ENCODE measurements at regions not wholly inside any gene's neighbourhood (a gene's known extent, or its start where the extent isn't known, plus 50 kb on each side); places are given as distances from the start of the nearest gene placed in this dataset.

DNA sequence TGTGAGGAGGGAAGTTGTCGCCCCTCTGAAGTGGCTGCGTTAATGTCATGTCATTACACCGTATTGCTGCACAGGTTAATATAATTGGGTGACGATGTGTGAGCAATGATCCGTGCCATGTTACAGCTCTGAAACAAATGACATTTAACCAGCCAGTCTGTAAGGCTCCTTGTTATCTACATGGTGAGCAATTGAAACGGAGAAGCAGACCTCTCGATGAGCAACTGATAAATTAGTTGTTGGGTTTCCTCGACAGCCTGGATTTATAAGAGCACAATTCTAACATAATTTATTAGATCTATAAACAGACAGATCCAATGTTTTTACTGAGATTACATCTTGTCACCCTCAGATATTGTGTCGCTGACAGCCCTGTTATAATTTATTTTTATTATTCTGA, 49.9 kb upstream of the MAFB start:
- no peaks in the 10 kb centered on the region for H3K9me3 Mint-ChIP-seq
- peaks cover 22% of the 10 kb centered on the region for H3K27me3 Mint-ChIP-seq
- ATAC-seq, result no peak
- H3K4me3 Mint-ChIP-seq, result no peak overlapping the region
- H3K36me3 Mint-ChIP-seq, result no peaks in the 10 kb centered on the region
- no peak overlapping the region for H3K27ac Mint-ChIP-seq
- peaks cover 7% of the 10 kb centered on the region for H3K4me1 Mint-ChIP-seq

DNA sequence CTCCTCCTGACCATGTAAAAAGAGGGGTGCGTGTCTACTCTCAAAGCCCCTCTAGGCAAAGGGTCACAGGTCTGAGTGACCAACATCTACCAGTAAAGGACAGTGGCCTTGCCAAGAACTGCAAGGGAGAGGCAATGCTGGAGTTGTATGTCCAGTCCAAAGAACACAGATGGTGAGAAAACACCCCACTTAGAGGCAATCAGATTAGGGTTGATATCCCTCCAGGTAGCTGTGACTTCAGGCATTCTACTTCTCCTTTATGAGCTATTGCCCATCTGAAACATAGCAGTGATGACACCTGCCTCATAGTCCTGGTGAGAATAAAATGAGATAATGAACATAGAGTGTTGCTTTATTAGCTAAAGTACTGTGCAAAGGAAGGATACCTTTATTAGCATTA, 50.8 kb upstream of the MAFB start:
- Mint-ChIP-seq H3K9me3 (no peaks in the 10 kb centered on the region), H3K4me3 (no peak overlapping the region), H3K27me3 (peaks cover 20% of the 10 kb centered on the region), H3K27ac (no peak overlapping the region), H3K4me1 (peaks cover 16% of the 10 kb centered on the region), H3K36me3 (no peaks in the 10 kb centered on the region)
- no peak for ATAC-seq

DNA sequence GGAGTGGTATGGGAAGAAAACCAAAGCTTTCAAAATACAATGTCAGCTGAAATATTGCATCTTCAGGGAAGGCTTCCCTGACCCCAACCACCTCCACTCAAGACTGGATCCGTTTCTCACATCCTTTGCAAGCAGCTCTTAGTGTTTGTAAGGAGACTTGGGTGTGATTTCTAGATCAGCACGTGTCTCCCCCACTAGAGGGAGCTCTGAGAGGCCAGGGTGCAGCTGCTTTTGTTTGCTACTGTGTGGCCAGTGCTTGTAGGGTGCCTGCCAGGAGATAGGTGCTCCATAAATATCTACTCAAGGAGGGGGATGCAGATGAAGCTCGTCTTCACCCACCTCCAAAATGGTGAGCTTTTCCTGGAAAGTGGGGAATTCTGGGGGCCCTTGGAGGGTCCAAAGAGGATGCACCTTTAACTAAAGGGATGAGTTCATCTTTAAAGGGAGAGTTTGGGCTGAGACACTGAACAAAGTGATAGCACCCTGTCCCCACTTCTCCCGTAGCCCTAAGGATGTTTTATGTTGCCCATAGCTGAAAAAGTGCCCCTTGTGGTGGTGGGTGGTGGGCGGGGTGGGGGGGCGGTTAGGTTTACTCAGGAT, 52.6 kb upstream of the MAFB start:
- Mint-ChIP-seq H3K27me3 (peaks cover 2% of the 10 kb centered on the region), H3K27ac (no peak overlapping the region), H3K9me3 (no peaks in the 10 kb centered on the region), H3K36me3 (no peaks in the 10 kb centered on the region), H3K4me3 (no peak overlapping the region), H3K4me1 (peaks cover 17% of the 10 kb centered on the region)
- no peak for ATAC-seq

DNA sequence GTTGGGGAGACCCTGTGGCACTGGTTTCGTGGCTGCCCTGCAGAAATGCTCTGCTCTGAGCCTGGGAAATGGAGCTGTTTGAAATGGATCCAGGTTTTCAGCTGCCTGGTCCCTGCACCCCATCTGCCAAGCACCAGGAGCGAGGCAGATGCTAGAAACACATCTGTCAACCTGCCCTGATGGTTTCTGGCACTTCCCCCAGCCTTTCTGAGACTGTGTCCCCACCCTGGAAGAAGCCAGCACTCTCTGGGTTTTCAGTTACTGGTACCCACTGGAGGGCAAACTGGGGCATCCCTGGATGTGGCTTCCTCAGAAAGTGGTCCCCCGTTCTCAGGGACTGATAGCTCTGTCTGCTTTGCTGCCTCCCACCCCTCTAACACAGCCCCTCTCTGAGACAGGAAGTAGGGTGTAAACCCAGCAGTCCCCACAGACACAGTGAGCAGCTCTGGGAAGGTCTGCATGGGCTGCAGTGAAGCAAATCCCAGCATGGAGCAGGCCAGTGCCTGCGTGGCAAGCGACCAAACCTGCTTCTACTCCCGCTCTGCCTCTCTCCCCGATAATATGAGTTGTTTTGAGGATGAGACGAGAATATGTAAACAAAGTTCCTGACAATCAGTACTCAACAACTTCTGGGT, 54.2 kb upstream of the MAFB start:
- no peak overlapping the region for H3K27ac Mint-ChIP-seq
- no peaks in the 10 kb centered on the region for H3K36me3 Mint-ChIP-seq
- H3K27me3 Mint-ChIP-seq, result peaks cover 8% of the 10 kb centered on the region
- ATAC-seq, result no peak
- H3K9me3 Mint-ChIP-seq, result no peaks in the 10 kb centered on the region
- peaks cover 17% of the 10 kb centered on the region for H3K4me1 Mint-ChIP-seq
- H3K4me3 Mint-ChIP-seq, result no peak overlapping the region

DNA sequence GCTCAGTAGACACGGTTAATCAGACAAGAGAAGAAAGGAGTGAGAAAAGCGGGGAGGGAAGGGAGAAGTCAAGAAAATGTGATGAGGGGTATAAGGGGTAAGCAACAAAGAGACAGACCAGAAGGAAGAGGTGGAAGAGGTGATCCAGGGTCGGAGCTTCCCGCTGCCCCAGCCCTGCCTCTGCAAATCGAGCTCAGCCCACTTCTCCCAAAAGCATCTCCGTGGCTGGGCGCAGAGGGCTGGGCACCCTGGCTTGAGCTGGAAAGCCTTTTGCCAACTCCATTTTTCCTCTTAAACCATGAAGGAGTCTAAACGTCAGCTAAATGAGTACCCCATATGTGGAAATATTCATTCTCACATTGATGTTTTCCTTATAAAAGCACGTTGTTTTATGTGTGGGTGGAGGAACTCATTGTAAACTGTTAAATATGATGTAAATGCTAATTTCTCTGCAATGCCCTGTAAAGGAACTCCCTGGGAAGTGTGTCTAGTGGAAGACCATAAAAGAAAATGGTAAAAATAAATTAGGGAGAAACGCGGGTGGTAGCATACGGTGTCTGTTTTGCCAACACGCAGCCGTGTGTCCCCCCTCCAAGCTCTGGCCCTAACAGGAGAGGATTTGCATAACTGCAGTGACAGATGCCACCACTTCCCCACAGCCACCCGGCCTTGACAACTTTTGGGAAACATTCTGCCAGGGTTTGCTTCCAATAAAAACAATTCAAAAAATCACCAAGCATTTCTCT, 55.2 kb upstream of the MAFB start:
- peak; percentile 58 for ATAC-seq
- H3K4me3 Mint-ChIP-seq, result no peak overlapping the region
- no peaks in the 10 kb centered on the region for H3K9me3 Mint-ChIP-seq
- no peak overlapping the region for H3K27ac Mint-ChIP-seq
- H3K27me3 Mint-ChIP-seq, result peaks cover 12% of the 10 kb centered on the region
- H3K36me3 Mint-ChIP-seq, result no peaks in the 10 kb centered on the region
- peaks cover 17% of the 10 kb centered on the region for H3K4me1 Mint-ChIP-seq

DNA sequence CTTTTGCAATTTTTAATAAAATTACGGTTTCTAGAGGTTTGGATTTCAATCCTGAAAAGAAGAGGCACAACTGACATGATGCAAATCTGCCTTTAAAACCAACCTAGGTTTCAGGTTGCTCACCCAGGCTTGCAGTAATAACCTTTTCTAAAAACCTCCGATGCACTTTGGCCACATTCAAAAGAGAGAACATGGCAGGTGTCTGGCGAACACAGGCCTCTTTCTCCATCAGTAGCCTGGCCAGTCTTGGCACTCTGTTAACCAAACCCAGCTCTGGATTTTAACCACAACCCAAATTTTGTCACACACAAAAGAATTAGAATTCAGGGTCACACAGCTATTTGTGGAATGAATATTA, 55.8 kb upstream of the MAFB start:
- Mint-ChIP-seq H3K36me3 (no peaks in the 10 kb centered on the region), H3K4me1 (peaks cover 17% of the 10 kb centered on the region), H3K27ac (no peak overlapping the region), H3K4me3 (no peak overlapping the region), H3K27me3 (peaks cover 12% of the 10 kb centered on the region), H3K9me3 (no peaks in the 10 kb centered on the region)
- ATAC-seq, result no peak

DNA sequence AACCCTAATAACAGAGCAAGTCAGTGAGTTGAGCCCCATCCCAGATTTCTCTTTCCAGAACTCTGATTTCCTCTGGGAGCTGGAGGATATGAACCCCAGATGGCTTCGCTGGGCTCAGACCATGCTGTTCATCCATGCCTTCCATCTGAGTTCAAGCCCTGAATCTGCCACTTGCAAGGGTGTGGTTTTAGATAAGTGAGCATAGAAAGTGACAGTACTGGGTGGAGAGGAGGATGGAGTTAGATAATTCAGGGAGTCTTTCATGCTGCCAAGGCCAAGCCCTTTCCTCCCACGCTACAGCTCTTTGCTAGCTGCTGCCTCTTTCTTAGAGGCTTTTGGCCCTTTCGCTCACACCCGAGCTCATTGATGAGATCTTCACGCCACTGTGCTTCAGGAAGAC, 57.2 kb upstream of the MAFB start:
- Mint-ChIP-seq H3K4me3 (no peak overlapping the region), H3K4me1 (peaks cover 17% of the 10 kb centered on the region), H3K27ac (no peak overlapping the region), H3K36me3 (no peaks in the 10 kb centered on the region), H3K27me3 (peaks cover 18% of the 10 kb centered on the region), H3K9me3 (no peaks in the 10 kb centered on the region)
- no peak for ATAC-seq

DNA sequence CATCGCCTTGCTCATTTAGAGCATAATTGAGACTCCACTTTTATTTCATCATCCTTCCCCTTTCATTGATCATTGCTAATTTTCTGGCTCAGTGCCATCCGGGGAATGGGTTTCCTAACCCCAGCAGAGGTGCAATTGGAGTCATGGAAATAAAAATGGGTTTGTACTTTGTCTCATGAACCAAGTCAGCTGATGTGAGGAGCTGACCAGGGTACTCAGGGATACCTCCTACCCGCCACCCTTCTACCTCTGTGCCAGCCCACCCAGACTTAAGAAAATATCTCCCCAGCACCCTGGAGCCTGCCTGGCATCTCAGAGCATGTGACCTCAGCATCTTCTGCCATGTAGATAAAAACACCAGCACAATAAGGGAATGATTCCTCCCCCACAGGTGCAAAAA, 59.1 kb upstream of the MAFB start:
- no peak overlapping the region for H3K4me3 Mint-ChIP-seq
- peaks cover 17% of the 10 kb centered on the region for H3K4me1 Mint-ChIP-seq
- H3K36me3 Mint-ChIP-seq, result no peaks in the 10 kb centered on the region
- ATAC-seq, result no peak
- H3K27ac Mint-ChIP-seq, result no peak overlapping the region
- H3K27me3 Mint-ChIP-seq, result peaks cover 18% of the 10 kb centered on the region
- H3K9me3 Mint-ChIP-seq, result no peaks in the 10 kb centered on the region

DNA sequence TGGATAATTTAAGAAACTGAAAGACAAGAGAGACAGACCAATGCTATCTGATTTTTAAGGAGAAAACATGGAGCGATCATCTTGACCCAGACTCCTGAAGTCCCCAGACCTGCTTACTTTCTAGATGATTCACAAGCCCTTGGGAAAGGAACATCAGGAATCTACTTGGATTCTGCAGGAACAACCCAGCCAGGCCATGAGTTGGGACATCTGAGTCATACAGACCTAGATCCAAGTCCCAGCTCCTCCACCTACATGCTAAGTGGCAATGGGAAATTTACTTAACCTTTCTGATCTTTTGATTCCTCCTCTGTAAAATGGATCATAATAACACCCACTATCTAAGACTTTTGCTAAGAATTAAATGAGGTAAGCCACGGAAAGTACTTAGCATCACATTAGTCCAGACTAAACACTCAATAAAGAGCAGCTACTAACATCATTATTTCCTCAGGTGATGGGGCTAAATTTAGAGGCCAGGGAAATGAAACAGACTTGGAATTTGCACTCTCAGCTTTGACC, 61.0 kb upstream of the MAFB start:
- no peak for ATAC-seq
- Mint-ChIP-seq H3K27me3 (peaks cover 18% of the 10 kb centered on the region), H3K27ac (no peak overlapping the region), H3K4me3 (no peak overlapping the region), H3K4me1 (no peaks in the 10 kb centered on the region), H3K36me3 (no peaks in the 10 kb centered on the region), H3K9me3 (no peaks in the 10 kb centered on the region)

DNA sequence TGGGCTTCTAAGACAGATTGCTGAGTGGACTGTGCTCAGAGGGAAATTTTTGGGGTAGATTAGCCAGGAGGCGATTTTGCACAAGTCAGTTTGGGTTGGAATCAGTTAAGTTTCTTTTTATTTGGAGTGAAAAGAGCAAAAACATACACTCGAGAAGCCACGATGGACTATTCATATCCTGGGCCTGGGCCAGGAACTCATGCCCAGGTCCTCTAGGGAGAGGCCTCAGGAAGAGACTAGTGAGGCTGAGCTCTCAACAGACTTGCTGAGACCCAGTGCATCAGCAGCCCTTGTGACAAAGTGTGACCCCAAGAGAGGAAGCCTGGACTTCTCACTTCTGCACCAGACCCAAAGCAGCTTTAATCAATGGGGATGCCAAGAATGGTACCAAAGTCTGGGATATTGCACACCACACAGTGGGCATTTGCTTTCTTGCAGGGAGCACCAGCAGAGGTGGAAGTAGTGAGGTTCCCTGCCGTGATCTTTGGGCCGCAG, 61.6 kb upstream of the MAFB start:
- no peaks in the 10 kb centered on the region for H3K4me1 Mint-ChIP-seq
- no peaks in the 10 kb centered on the region for H3K9me3 Mint-ChIP-seq
- H3K27ac Mint-ChIP-seq, result no peak overlapping the region
- ATAC-seq, result no peak
- H3K4me3 Mint-ChIP-seq, result no peak overlapping the region
- peaks cover 18% of the 10 kb centered on the region for H3K27me3 Mint-ChIP-seq
- H3K36me3 Mint-ChIP-seq, result no peaks in the 10 kb centered on the region

DNA sequence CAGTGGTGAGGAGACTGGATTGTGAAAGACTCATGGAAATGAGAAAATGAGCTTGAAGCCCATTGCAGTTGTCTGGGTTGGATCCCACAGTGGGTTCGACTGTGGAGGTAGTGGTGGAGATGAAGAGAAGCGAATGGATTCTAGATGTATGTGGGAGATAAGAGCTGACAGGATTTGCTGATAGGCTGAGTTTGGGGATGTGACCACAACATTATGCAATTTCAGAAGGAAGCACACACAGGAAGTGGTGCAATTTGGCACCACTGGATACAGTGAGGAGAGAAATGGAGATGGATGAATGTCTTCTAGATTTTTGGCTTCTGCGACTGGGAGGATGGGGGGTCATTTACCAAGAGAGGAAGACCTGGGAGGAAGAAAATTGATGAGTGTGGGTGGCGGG, 64.4 kb upstream of the MAFB start:
- no peaks in the 10 kb centered on the region for H3K36me3 Mint-ChIP-seq
- H3K4me3 Mint-ChIP-seq, result no peak overlapping the region

DNA sequence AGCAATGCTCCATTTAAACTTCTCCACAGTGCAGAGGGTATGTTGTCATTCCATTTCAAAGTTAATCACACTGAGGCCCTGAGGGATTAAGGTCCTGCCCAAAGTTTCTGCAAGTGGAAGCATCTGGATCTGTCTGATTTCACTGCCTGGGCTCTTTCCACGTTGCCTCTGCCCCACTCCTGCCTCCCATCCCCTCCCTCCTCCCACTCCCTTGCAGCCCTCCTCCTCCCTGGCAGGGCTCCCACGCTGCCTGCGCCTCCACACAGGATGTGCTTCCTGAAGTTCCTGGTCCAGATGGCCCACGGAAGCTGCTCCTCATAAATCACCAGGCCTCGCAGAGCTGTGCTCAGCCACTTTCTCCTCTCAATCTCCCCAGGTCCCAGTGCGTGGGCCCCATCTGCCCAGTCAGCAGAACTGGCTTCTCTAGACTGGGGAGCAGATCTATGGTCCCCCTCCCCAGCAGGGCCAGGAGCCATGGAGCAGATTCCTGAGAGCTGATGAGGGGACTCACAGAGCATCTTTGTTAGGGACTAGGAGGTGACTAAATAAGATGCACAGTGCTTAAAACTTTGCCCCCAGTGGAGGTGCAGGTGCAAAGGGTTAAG, 65.4 kb upstream of the MAFB start:
- Mint-ChIP-seq H3K4me1 (peaks cover 11% of the 10 kb centered on the region), H3K27me3 (peaks cover 6% of the 10 kb centered on the region), H3K36me3 (no peaks in the 10 kb centered on the region), H3K9me3 (no peaks in the 10 kb centered on the region), H3K4me3 (no peak overlapping the region), H3K27ac (no peak overlapping the region)
- ATAC-seq, result no peak

More for the DNA sequence above, 64.4 kb upstream of the MAFB start:
- no peak for ATAC-seq
- peaks cover 8% of the 10 kb centered on the region for H3K27me3 Mint-ChIP-seq
- peaks cover 11% of the 10 kb centered on the region for H3K4me1 Mint-ChIP-seq
- H3K27ac Mint-ChIP-seq, result no peak overlapping the region
- H3K9me3 Mint-ChIP-seq, result no peaks in the 10 kb centered on the region

DNA sequence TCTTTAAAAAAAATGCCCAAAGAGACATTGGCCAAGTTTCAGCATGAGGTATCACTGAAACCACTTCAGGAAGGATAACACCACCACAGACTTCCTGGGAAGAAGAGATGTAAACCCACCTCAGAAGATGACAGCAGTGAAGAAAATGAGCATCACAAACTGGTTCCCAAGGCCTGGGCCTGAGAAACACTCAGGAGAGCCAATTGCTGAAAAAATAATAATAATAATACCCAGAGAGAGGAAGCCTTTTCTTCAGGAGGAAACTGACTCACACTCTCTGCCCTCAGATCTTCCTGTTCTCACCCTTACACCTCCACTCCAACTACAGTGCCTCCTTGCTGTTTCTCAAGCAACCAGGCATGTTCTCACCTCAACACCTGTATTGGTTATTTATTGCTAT, 68.1 kb upstream of the MAFB start:
- no peaks in the 10 kb centered on the region for H3K36me3 Mint-ChIP-seq
- H3K27me3 Mint-ChIP-seq, result no peaks in the 10 kb centered on the region
- H3K9me3 Mint-ChIP-seq, result no peaks in the 10 kb centered on the region
- ATAC-seq, result no peak
- no peak overlapping the region for H3K27ac Mint-ChIP-seq
- H3K4me1 Mint-ChIP-seq, result peaks cover 11% of the 10 kb centered on the region
- H3K4me3 Mint-ChIP-seq, result no peak overlapping the region

DNA sequence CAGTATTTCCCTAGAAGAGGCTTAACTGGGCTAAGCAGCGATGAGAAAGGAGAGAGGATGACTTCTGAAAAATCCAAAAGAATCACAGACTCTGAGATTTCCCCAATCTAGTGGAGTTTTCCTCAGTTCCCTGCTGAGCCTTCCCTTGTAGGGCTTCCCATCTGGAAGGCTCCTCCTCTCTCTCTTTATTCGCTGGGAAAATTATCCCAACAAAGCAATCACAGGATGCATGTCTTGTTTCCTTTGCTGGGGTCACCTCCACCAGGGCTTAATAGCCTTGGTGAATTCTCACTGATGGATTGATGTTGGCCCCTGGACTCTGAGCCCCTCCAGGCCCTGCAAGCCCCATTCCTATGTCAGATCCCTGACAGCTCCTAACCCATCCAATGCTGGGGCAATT, 69.8 kb upstream of the MAFB start:
- Mint-ChIP-seq H3K27ac (no peak overlapping the region), H3K4me1 (peaks cover 11% of the 10 kb centered on the region), H3K36me3 (no peaks in the 10 kb centered on the region), H3K27me3 (no peaks in the 10 kb centered on the region), H3K4me3 (no peak overlapping the region), H3K9me3 (no peaks in the 10 kb centered on the region)
- ATAC-seq, result no peak

DNA sequence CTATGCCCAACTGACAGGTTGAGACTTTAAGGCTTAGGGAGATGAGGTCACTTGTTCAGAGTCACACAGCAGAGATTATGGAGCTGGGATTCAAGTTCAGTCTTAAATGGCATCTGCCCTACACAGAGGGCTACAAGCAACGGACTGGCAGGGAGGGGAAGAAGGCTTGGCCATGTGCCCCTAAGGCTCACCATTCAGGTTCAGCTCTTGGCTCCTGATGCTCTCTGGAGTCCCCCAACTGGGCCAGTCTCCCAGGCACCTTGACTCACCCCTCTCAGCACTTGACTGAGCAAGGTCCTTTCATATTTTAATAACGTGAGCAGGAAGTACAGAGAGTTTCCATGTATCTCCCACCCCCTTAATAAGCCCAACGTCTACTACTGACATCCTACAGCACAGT, 71.4 kb upstream of the MAFB start:
- no peak overlapping the region for H3K27ac Mint-ChIP-seq
- H3K27me3 Mint-ChIP-seq, result no peaks in the 10 kb centered on the region
- H3K4me3 Mint-ChIP-seq, result no peak overlapping the region
- H3K36me3 Mint-ChIP-seq, result no peaks in the 10 kb centered on the region
- no peaks in the 10 kb centered on the region for H3K9me3 Mint-ChIP-seq
- no peak for ATAC-seq
- peaks cover 11% of the 10 kb centered on the region for H3K4me1 Mint-ChIP-seq
